CD14-positive monocyte (primary cell): ENCODE measurements at regions not wholly inside any gene's neighbourhood (a gene's known extent, or its start where the extent isn't known, plus 50 kb on each side); places are given as distances from the start of the nearest gene placed in this dataset.

ENCODE experiments used
- DNase-seq, 3 donors: peaks; one replicate each; pipeline ENCODE4 v3.0.0-alpha.2; 2011 to 2022
- H2AFZ ChIP-seq: 2 replicates; pipeline ENCODE4 v1.6.0; 2012; ENCODE audit warnings: mild to moderate bottlenecking, low read depth, low read length, inconsistent platforms; ENCODE audit not compliant: insufficient read depth, poor library complexity, severe bottlenecking
- H3K27ac ChIP-seq, 2 donors: 1 replicate in 1 of 2; 2 replicates in 1 of 2; pipeline ENCODE4 v1.5.1; 2012 to 2013; ENCODE audit warnings: low read length in 2 of 2, control low read depth in 1 of 2, inconsistent platforms in 1 of 2, low read depth in 1 of 2, mild to moderate bottlenecking in 1 of 2
- H3K27me3 ChIP-seq, 2 donors: one replicate each; pipeline versions ENCODE4 v1.6.0 to v1.6.1; 2011 to 2013; ENCODE audit warnings: low read length in 2 of 2; ENCODE audit not compliant: control insufficient read depth in 2 of 2, insufficient read depth in 2 of 2
- H3K36me3 ChIP-seq, 2 donors: replicated peaks in 1 of 2; 1 replicate in 1 of 2; 2 replicates in 1 of 2; pipeline versions ENCODE4 v1.5.1 to v1.6.1; 2012 to 2013; ENCODE audit warnings: low read length in 2 of 2, control low read depth in 1 of 2, inconsistent platforms in 1 of 2, mild to moderate bottlenecking in 1 of 2; ENCODE audit not compliant: insufficient read depth in 2 of 2, control insufficient read depth in 1 of 2
- H3K4me1 ChIP-seq, 2 donors: 1 replicate in 1 of 2; 2 replicates in 1 of 2; pipeline versions ENCODE4 v1.5.1 to v1.6.1; 2012 to 2013; ENCODE audit warnings: low read length in 2 of 2, control low read depth in 1 of 2, inconsistent platforms in 1 of 2, mild to moderate bottlenecking in 1 of 2, moderate library complexity in 1 of 2; ENCODE audit not compliant: insufficient read depth in 2 of 2, control insufficient read depth in 1 of 2
- H3K4me2 ChIP-seq: replicated peaks from 2 replicates; pipeline ENCODE3; 2012; ENCODE audit warnings: low read length, moderate library complexity, mild to moderate bottlenecking; ENCODE audit not compliant: poor library complexity, severe bottlenecking; ENCODE audit errors: extremely low read depth
- H3K4me3 ChIP-seq, 3 experiments: fragments of 200-600 bp in 1 of 3; sonication (generic) in 1 of 3; replicated peaks in 1 of 3; 1 replicate in 2 of 3; 2 replicates in 1 of 3; pipeline ENCODE4 v1.5.1; 2011 to 2013; ENCODE audit warnings: low read length in 3 of 3, mild to moderate bottlenecking in 3 of 3, control low read depth in 2 of 3, low read depth in 2 of 3, inconsistent platforms in 1 of 3, moderate library complexity in 1 of 3
- H3K79me2 ChIP-seq: 2 replicates; pipeline ENCODE4 v1.6.0; 2012; ENCODE audit warnings: mild to moderate bottlenecking, control low read depth, inconsistent platforms, low read length, moderate library complexity; ENCODE audit not compliant: insufficient read depth
- H3K9ac ChIP-seq: 2 replicates; pipeline ENCODE4 v1.6.0; 2017; ENCODE audit warnings: low read length, mild to moderate bottlenecking; ENCODE audit not compliant: insufficient read depth, poor library complexity, severe bottlenecking
- H3K9me3 ChIP-seq, 2 donors: replicated peaks in 1 of 2; 1 replicate in 1 of 2; 2 replicates in 1 of 2; pipeline versions ENCODE4 v1.5.1 to v1.6.1; 2012 to 2013; ENCODE audit warnings: low read length in 2 of 2, control low read depth in 1 of 2; ENCODE audit not compliant: control insufficient read depth in 1 of 2, insufficient read depth in 1 of 2
- H4K20me1 ChIP-seq: 2 replicates; pipeline ENCODE4 v1.6.0; 2012; ENCODE audit warnings: mild to moderate bottlenecking, low read length, control low read depth, moderate library complexity; ENCODE audit not compliant: insufficient read depth
- H3K27ac Mint-ChIP-seq, 7 donors: one replicate each; pipeline ENCODE4 v1.8.0; 2020; ENCODE audit warnings: mild to moderate bottlenecking in 7 of 7, mixed read lengths in 7 of 7, moderate library complexity in 6 of 7, inconsistent platforms in 2 of 7
- H3K27me3 Mint-ChIP-seq, 3 donors: one replicate each; pipeline ENCODE4 v1.8.0; 2021 to 2022; ENCODE audit warnings: low read depth in 3 of 3, mild to moderate bottlenecking in 3 of 3, mixed read lengths in 3 of 3, moderate library complexity in 3 of 3, inconsistent platforms in 1 of 3
- H3K36me3 Mint-ChIP-seq, 2 donors: one replicate each; pipeline ENCODE4 v1.8.0; 2020; ENCODE audit warnings: mixed read lengths in 2 of 2, inconsistent platforms in 1 of 2, mild to moderate bottlenecking in 1 of 2
- H3K4me1 Mint-ChIP-seq: one replicate; pipeline ENCODE4 v1.8.0; 2020; ENCODE audit warnings: mild to moderate bottlenecking, mixed read lengths
- H3K4me3 Mint-ChIP-seq, 2 donors: one replicate each; pipeline ENCODE4 v1.8.0; 2020; ENCODE audit warnings: mild to moderate bottlenecking in 2 of 2, mixed read lengths in 2 of 2, moderate library complexity in 1 of 2
- H3K9me3 Mint-ChIP-seq, 7 donors: one replicate each; pipeline ENCODE4 v1.8.0; 2020 to 2022; ENCODE audit warnings: mixed read lengths in 7 of 7, mild to moderate bottlenecking in 6 of 7, moderate library complexity in 6 of 7, inconsistent platforms in 2 of 7
- CTCF ChIP-seq: fragments of 200-600 bp; IDR thresholded peaks from one replicate; pipeline ENCODE4 v1.8.0; 2022; ENCODE audit warnings: antibody characterized with exemption, mild to moderate bottlenecking
- WGBS: methylation state at CpG from one replicate; pipeline ENCODE4 v1.1.5; 2013; ENCODE audit warnings: missing lambda C conversion rate; ENCODE audit not compliant: insufficient coverage; 5-methylcytosine and 5-hydroxymethylcytosine counted together
- intact Hi-C, 2 donors: fragments of 100-400 bp; cut with micrococcal nuclease; formaldehyde crosslinking; loops; one replicate each; pipeline versions ENCODE4 v1.15.0 to v1.15.1; 2023

GRCh38 chrX:69069876-69070275 lies 95.4 kb downstream of the PJA1 start:
- H3K9me3 ChIP-seq = no peaks in the 10 kb centered on the region
- no peaks in the 10 kb centered on the region for H3K36me3 ChIP-seq
- H3K9ac ChIP-seq = no peak overlapping the region
- no peak overlapping the region for H3K27ac ChIP-seq
- 100% methylated on average over 1 of the region's 3 CpGs for WGBS
- no peak overlapping the region for H3K4me2 ChIP-seq
- H3K36me3 Mint-ChIP-seq = no peaks in the 10 kb centered on the region
- no peak overlapping the region for H2AFZ ChIP-seq
- peaks cover 0 to 3% (median 0%) of the 10 kb centered on the region in 7 donors for H3K9me3 Mint-ChIP-seq
- no peak for DNase-seq
- no peaks in the 10 kb centered on the region for H3K4me1 ChIP-seq
- no peaks in the 10 kb centered on the region for H3K27me3 ChIP-seq
- H3K4me3 Mint-ChIP-seq = no peak overlapping the region
- H3K27me3 Mint-ChIP-seq = peaks cover 0 to 9% (median 8%) of the 10 kb centered on the region in 3 donors
- no peaks in the 10 kb centered on the region for H4K20me1 ChIP-seq
- H3K4me1 Mint-ChIP-seq = no peaks in the 10 kb centered on the region
- H3K79me2 ChIP-seq = no peaks in the 10 kb centered on the region
- TF ChIP-seq CTCF = no peak
- intact Hi-C loops = no loop called here
- no peak overlapping the region for H3K27ac Mint-ChIP-seq
- no peak overlapping the region for H3K4me3 ChIP-seq

GRCh38 chrX:69069086-69069445 lies 96.2 kb downstream of the PJA1 start:
- Mint-ChIP-seq H3K4me1 (no peaks in the 10 kb centered on the region), H3K9me3 (peaks cover 0 to 6% (median 0%) of the 10 kb centered on the region in 7 donors), H3K27ac (no peak overlapping the region), H3K4me3 (no peak overlapping the region), H3K27me3 (peaks cover 0 to 9% (median 8%) of the 10 kb centered on the region in 3 donors), H3K36me3 (no peaks in the 10 kb centered on the region)
- Histone ChIP-seq H3K4me1 (no peaks in the 10 kb centered on the region), H3K4me3 (no peak overlapping the region), H4K20me1 (no peaks in the 10 kb centered on the region), H3K9ac (no peak overlapping the region), H3K4me2 (no peak overlapping the region), H3K79me2 (no peaks in the 10 kb centered on the region), H3K9me3 (no peaks in the 10 kb centered on the region), H2AFZ (no peak overlapping the region), H3K27me3 (no peaks in the 10 kb centered on the region), H3K27ac (no peak overlapping the region), H3K36me3 (no peaks in the 10 kb centered on the region)
- no peak for DNase-seq
- WGBS = 93% methylated on average over 2 of the region's 4 CpGs
- no peak for TF ChIP-seq CTCF
- intact Hi-C loops = no loop called here
